ELF-1 (cell line): ENCODE measurements at regions not wholly inside any gene's neighbourhood (a gene's known extent, or its start where the extent isn't known, plus 50 kb on each side); places are given as distances from the start of the nearest gene placed in this dataset.

Experiments
- DNase-seq: peaks from one replicate; pipeline ENCODE4 v3.0.0-alpha.2; 2016; ENCODE audit warnings: low read depth, low spot score

- peak; percentile 82 for DNase-seq
These were observed 567.7 kb downstream of the ETV1 start for GRCh38 chr7:13421776-13422175.

- no peak for DNase-seq
These were observed 555.5 kb downstream of the ETV1 start for GRCh38 chr7:13433946-13434345.

- no peak for DNase-seq
These were observed 547.2 kb downstream of the ETV1 start for GRCh38 chr7:13442226-13442625.

- DNase-seq: no peak
These were observed 541.8 kb downstream of the ETV1 start for GRCh38 chr7:13447637-13448036.

- DNase-seq: no peak
These were observed 541.2 kb downstream of the ETV1 start for GRCh38 chr7:13448243-13448642.

- DNase-seq: no peak
These were observed 540.0 kb downstream of the ETV1 start for GRCh38 chr7:13449460-13449859.

GRCh38 chr7:13454916-13455592, 534.4 kb downstream of the ETV1 start:
- DNase-seq: no peak

GRCh38 chr7:13457790-13458189, 531.7 kb downstream of the ETV1 start:
- no peak for DNase-seq

GRCh38 chr7:13466874-13467547, 522.5 kb downstream of the ETV1 start:
- no peak for DNase-seq

GRCh38 chr7:13476881-13477444, 512.5 kb downstream of the ETV1 start:
- no peak for DNase-seq

GRCh38 chr7:13489386-13489785, 500.1 kb downstream of the ETV1 start:
- no peak for DNase-seq

GRCh38 chr7:13496976-13497375, 492.5 kb downstream of the ETV1 start:
- no peak for DNase-seq

- DNase-seq: peak; percentile 4
These were observed 480.9 kb downstream of the ETV1 start for GRCh38 chr7:13508586-13508985.

- DNase-seq: no peak
These were observed 470.7 kb downstream of the ETV1 start for GRCh38 chr7:13518738-13519137.

- no peak for DNase-seq
These were observed 465.4 kb downstream of the ETV1 start for GRCh38 chr7:13524076-13524475.

- no peak for DNase-seq
These were observed 457.3 kb downstream of the ETV1 start for GRCh38 chr7:13532028-13532753.

- DNase-seq: no peak
These were observed 450.8 kb downstream of the ETV1 start for GRCh38 chr7:13538669-13539068.

GRCh38 chr7:13540429-13540828, 449.0 kb downstream of the ETV1 start:
- DNase-seq: no peak

GRCh38 chr7:13541326-13541725, 448.1 kb downstream of the ETV1 start:
- DNase-seq: no peak

GRCh38 chr7:13542451-13542850, 447.0 kb downstream of the ETV1 start:
- DNase-seq: peak; percentile 35

GRCh38 chr7:13551503-13551902, 438.0 kb downstream of the ETV1 start:
- no peak for DNase-seq

- no peak for DNase-seq
These were observed 429.0 kb downstream of the ETV1 start for GRCh38 chr7:13560441-13560840.
